K562 (cell line): ENCODE measurements at regions not wholly inside any gene's neighbourhood (a gene's known extent, or its start where the extent isn't known, plus 50 kb on each side); places are given as distances from the start of the nearest gene placed in this dataset.

ENCODE experiments used
- ARHGAP35 ChIP-seq: fragments of 450-650 bp; IDR thresholded peaks from 2 replicates; pipeline ENCODE4 v1.6.1; 2018; ENCODE audit not compliant: partially characterized antibody
- CBFA2T2 ChIP-seq: fragments of 450-650 bp; conservative IDR thresholded peaks from 2 replicates; pipeline ENCODE4 v1.6.1; 2017; ENCODE audit warnings: mild to moderate bottlenecking
- DMBX1 ChIP-seq: fragments of 250-450 bp; sonication (Bioruptor Pico); IDR thresholded peaks from 2 replicates; pipeline ENCODE4 v1.8.0; 2022; ENCODE audit warnings: inconsistent platforms, mild to moderate bottlenecking, moderate library complexity, borderline replicate concordance
- ELF4 ChIP-seq: fragments of 450-650 bp; formaldehyde crosslinking; IDR thresholded peaks from 2 replicates; pipeline ENCODE4 v1.4.0; 2022; ENCODE audit warnings: missing genetic modification characterization
- EZH2 ChIP-seq: IDR thresholded peaks from 2 replicates; pipeline ENCODE4 v1.6.1; 2012; ENCODE audit warnings: low read depth, mild to moderate bottlenecking, inconsistent platforms, low read length, borderline replicate concordance
- HDAC2 ChIP-seq: fragments of 450-650 bp; IDR thresholded peaks from 2 replicates; pipeline ENCODE4 v1.6.1; 2016; ENCODE audit warnings: mild to moderate bottlenecking
- MLLT1 ChIP-seq, 2 experiments: fragments of 450-650 bp; IDR thresholded peaks; 2 replicates each; pipeline ENCODE4 v1.6.1; 2016
- NELFE ChIP-seq: IDR thresholded peaks from 2 replicates; pipeline ENCODE4 v1.6.1; 2011; ENCODE audit warnings: mild to moderate bottlenecking; ENCODE audit not compliant: insufficient read depth, insufficient read length
- PHF21A ChIP-seq: fragments of 450-650 bp; IDR thresholded peaks from 2 replicates; pipeline ENCODE4 v1.6.1; 2017; ENCODE audit warnings: low read depth, borderline replicate concordance
- RB1 ChIP-seq: fragments of 450-650 bp; IDR thresholded peaks from 2 replicates; pipeline ENCODE4 v1.6.1; 2017; ENCODE audit warnings: low read depth, mild to moderate bottlenecking
- STAT5A ChIP-seq: IDR thresholded peaks from 2 replicates; pipeline ENCODE4 v1.6.1; 2012; ENCODE audit warnings: low read length, inconsistent platforms, borderline replicate concordance
- ZBTB43 ChIP-seq: sonication (generic); formaldehyde crosslinking; IDR thresholded peaks from 2 replicates; pipeline ENCODE4 v1.8.0; 2023; ENCODE audit warnings: mild to moderate bottlenecking, missing genetic modification reagents
- ZNF146 ChIP-seq: IDR thresholded peaks from one replicate; pipeline ENCODE4 v1.6.1; 2018; ENCODE audit warnings: missing compliant biosample characterization; ENCODE audit not compliant: unreplicated experiment
- ZNF512 ChIP-seq: IDR thresholded peaks from 2 replicates; pipeline ENCODE4 v1.6.1; 2016; ENCODE audit warnings: missing genetic modification characterization, missing compliant biosample characterization
- ZNF609 ChIP-seq: sonication (generic); formaldehyde crosslinking; IDR thresholded peaks from 2 replicates; pipeline ENCODE4 v1.8.1; 2023; ENCODE audit warnings: missing genetic modification reagents, mild to moderate bottlenecking, borderline replicate concordance
- ZNF696 ChIP-seq: fragments of 250-450 bp; sonication (Bioruptor Pico); conservative IDR thresholded peaks from 2 replicates; pipeline ENCODE4 v1.4.0; 2020; ENCODE audit warnings: mild to moderate bottlenecking, moderate library complexity

GRCh38 chr15:39358441-39359041, 222.3 kb upstream of the THBS1 start (continued):
- TF ChIP-seq MLLT1 (IDR thresholded peaks at IDR 0.05): no peak
- TF ChIP-seq DMBX1 (CRISPR knock-in tag): peak; percentile 49; the same call in 1 of the 2 replicates
- TF ChIP-seq CBFA2T2: peak; percentile 75
- TF ChIP-seq EZH2: no peak
- TF ChIP-seq HDAC2: no peak
- no peak for TF ChIP-seq ZNF609 (CRISPR knock-in tag)
- no peak for TF ChIP-seq ZBTB43
- 0 out of 2 replicates have a peak, but pooled peaks have one; percentile 58 for TF ChIP-seq ELF4 (CRISPR knock-in tag)
- TF ChIP-seq PHF21A: no peak
- TF ChIP-seq ZNF696 (CRISPR knock-in tag): no peak
- no peak for TF ChIP-seq ARHGAP35
- TF ChIP-seq NELFE: no peak
- no peak for TF ChIP-seq ZNF146 (CRISPR knock-in tag)
- TF ChIP-seq ZNF512: no peak
- no peak for TF ChIP-seq RB1
- TF ChIP-seq STAT5A: peak; percentile 56; the same call in 1 of the 2 replicates
- TF ChIP-seq, all 486 proteins: peak for 25
